NCI-H2196 treated with DMSO at 0.1 percent for 48 hours (cell line): ENCODE measurements at regions not wholly inside any gene's neighbourhood (a gene's known extent, or its start where the extent isn't known, plus 50 kb on each side); places are given as distances from the start of the nearest gene placed in this dataset.

Experiments
- DNase-seq: peaks from one replicate; lab custom pipeline; 2025; ENCODE audit not compliant: unreplicated experiment; lab: John Stamatoyannopoulos, UW

- DNase-seq = no peak
These were observed 71.8 kb downstream of the CMPK2 start for GRCh38 chr2:6793913-6794312.

GRCh38 chr2:6794448-6794847 is 71.3 kb downstream of the CMPK2 start:
- no peak for DNase-seq
